HEK293 (cell line): ENCODE measurements at regions not wholly inside any gene's neighbourhood (a gene's known extent, or its start where the extent isn't known, plus 50 kb on each side); places are given as distances from the start of the nearest gene placed in this dataset.

ENCODE experiments used
- ATF2 ChIP-seq: fragments of 450-650 bp; formaldehyde crosslinking; IDR thresholded peaks from 2 replicates; pipeline ENCODE4 v1.5.1; 2016; ENCODE audit warnings: missing biosample characterization, missing genetic modification characterization, low read depth
- CTCF ChIP-seq: fragments of 450-650 bp; formaldehyde crosslinking; IDR thresholded peaks from 2 replicates; pipeline ENCODE4 v1.5.1; 2016; ENCODE audit warnings: missing biosample characterization, missing genetic modification characterization
- GLI2 ChIP-seq: fragments of 450-650 bp; formaldehyde crosslinking; IDR thresholded peaks from 2 replicates; pipeline ENCODE4; 2017; ENCODE audit warnings: missing biosample characterization, missing genetic modification characterization, low read depth, borderline replicate concordance
- HOXA7 ChIP-seq: sonication (generic); formaldehyde crosslinking; IDR thresholded peaks from 2 replicates; pipeline ENCODE4 v1.8.1; 2022; ENCODE audit warnings: missing genetic modification reagents, borderline replicate concordance
- MEIS1 ChIP-seq: sonication (generic); formaldehyde crosslinking; IDR thresholded peaks from 2 replicates; pipeline ENCODE4 v1.8.1; 2022; ENCODE audit warnings: missing genetic modification reagents, mild to moderate bottlenecking, borderline replicate concordance
- MYNN ChIP-seq: fragments of 450-650 bp; formaldehyde crosslinking; IDR thresholded peaks from 2 replicates; pipeline ENCODE4 v1.5.1; 2016; ENCODE audit warnings: missing biosample characterization, missing genetic modification characterization, borderline replicate concordance
- PRDM10 ChIP-seq: fragments of 450-650 bp; formaldehyde crosslinking; IDR thresholded peaks from 2 replicates; pipeline ENCODE4 v1.5.1; 2016; ENCODE audit warnings: missing biosample characterization, missing genetic modification characterization
- ZEB2 ChIP-seq: fragments of 450-650 bp; formaldehyde crosslinking; IDR thresholded peaks from 2 replicates; pipeline ENCODE4 v1.5.1; 2016; ENCODE audit warnings: missing biosample characterization, missing genetic modification characterization
- ZNF132 ChIP-seq: fragments of 450-650 bp; formaldehyde crosslinking; IDR thresholded peaks from 2 replicates; pipeline ENCODE4 v1.5.1; 2017; ENCODE audit warnings: missing biosample characterization, missing genetic modification characterization, borderline replicate concordance
- ZNF133 ChIP-seq: fragments of 450-650 bp; formaldehyde crosslinking; IDR thresholded peaks from 2 replicates; pipeline ENCODE4 v1.5.1; 2016; ENCODE audit warnings: missing biosample characterization, missing genetic modification characterization
- ZNF23 ChIP-seq: fragments of 450-650 bp; formaldehyde crosslinking; IDR thresholded peaks from 2 replicates; pipeline ENCODE4 v1.5.1; 2016; ENCODE audit warnings: missing biosample characterization, missing genetic modification characterization, borderline replicate concordance
- ZNF239 ChIP-seq: fragments of 450-650 bp; formaldehyde crosslinking; IDR thresholded peaks from 2 replicates; pipeline ENCODE4 v1.5.1; 2016; ENCODE audit warnings: missing biosample characterization, missing genetic modification characterization
- ZNF580 ChIP-seq: fragments of 450-650 bp; formaldehyde crosslinking; IDR thresholded peaks from 2 replicates; pipeline ENCODE4 v1.5.1; 2016; ENCODE audit warnings: missing biosample characterization, missing genetic modification characterization

GRCh38 chr4:156396534-156396933 lies 442.9 kb upstream of the CTSO start:
- TF ChIP-seq ZNF23 (tag by site-specific recombination) (no peak), ZNF133 (tag by site-specific recombination) (no peak), ATF2 (no peak), MEIS1 (CRISPR knock-in tag) (no peak), CTCF (no peak), PRDM10 (tag by site-specific recombination) (no peak), ZNF132 (no peak), MYNN (no peak), ZEB2 (tag by site-specific recombination) (no peak), GLI2 (no peak), ZNF239 (tag by site-specific recombination) (no peak), ZNF580 (tag by site-specific recombination) (no peak), HOXA7 (CRISPR knock-in tag) (no peak)
